A549 (cell line): ENCODE measurements at regions not wholly inside any gene's neighbourhood (a gene's known extent, or its start where the extent isn't known, plus 50 kb on each side); places are given as distances from the start of the nearest gene placed in this dataset.

ENCODE experiments used
- ATAC-seq, 2 experiments: fragments of 200-7000 bp in 1 of 2; fragments of >200 bp in 1 of 2; cut with Nextera tagmentation in 1 of 2; cut with Tn5 transposase in 1 of 2; 3 replicates each; pipeline versions ENCODE4 v1.8.0 to v1.9.1; 2018 to 2020; ENCODE audit warnings: mild to moderate bottlenecking in 1 of 2, moderate library complexity in 1 of 2
- CTCF ChIA-PET: fragments of 300-600 bp; sonication (Branson Sonifier 250); formaldehyde crosslinking; extraction: SDS; loops from one replicate; lab custom pipeline; 2021; ENCODE audit warnings: antibody characterized with exemption, inconsistent platforms; lab: Yijun Ruan, JAX
- POLR2A ChIA-PET: fragments of 350-600 bp; formaldehyde crosslinking; extraction: SDS; loops from one replicate; lab custom pipeline; 2021; ENCODE audit warnings: antibody characterized with exemption, inconsistent platforms; lab: Yijun Ruan, JAX
- DNase-seq, 2 experiments: peaks; one replicate each; pipeline versions ENCODE4 v3.0.0 to v3.0.0-alpha.2; 2011 to 2016; ENCODE audit warnings: low read depth in 1 of 2, low spot score in 1 of 2
- FAIRE-seq: peaks from 2 replicates; lab custom pipeline; 2011; peaks lifted over from hg19 to GRCh38; lab: Jason Lieb, UNC
- H3K27ac ChIP-seq, 2 experiments: fragments of >200 bp; sonication (Bioruptor Twin); formaldehyde crosslinking; 3 replicates each; pipeline ENCODE4 v1.5.1; 2016 to 2017
- H3K4me1 ChIP-seq: fragments of >200 bp; sonication (Bioruptor Twin); formaldehyde crosslinking; 3 replicates; pipeline ENCODE4 v1.6.1; 2016
- H3K4me2 ChIP-seq: fragments of >200 bp; sonication (Bioruptor Twin); formaldehyde crosslinking; 3 replicates; pipeline ENCODE4 v1.6.1; 2016
- H3K4me3 ChIP-seq: fragments of >200 bp; sonication (Bioruptor Twin); formaldehyde crosslinking; 3 replicates; pipeline ENCODE4 v1.5.1; 2016
- H3K9me3 ChIP-seq: fragments of >200 bp; sonication (Bioruptor Twin); formaldehyde crosslinking; 3 replicates; pipeline ENCODE4 v1.6.1; 2016
- BCL3 ChIP-seq: fragments of >200 bp; sonication (Bioruptor Twin); formaldehyde crosslinking; IDR thresholded peaks from 3 replicates; pipeline ENCODE4 v1.6.1; 2016
- CBX2 ChIP-seq: fragments of 200-600 bp; sonication (generic); IDR thresholded peaks from 2 replicates; pipeline ENCODE4 v1.6.1; 2016; ENCODE audit warnings: low read depth, mild to moderate bottlenecking, borderline replicate concordance
- CHD4 ChIP-seq: fragments of 200-600 bp; sonication (generic); IDR thresholded peaks from 2 replicates; pipeline ENCODE4 v1.6.1; 2016; ENCODE audit warnings: antibody characterized with exemption, mild to moderate bottlenecking, borderline replicate concordance
- FOSB ChIP-seq: fragments of 250-450 bp; sonication (Bioruptor Pico); IDR thresholded peaks from 2 replicates; pipeline ENCODE4 v1.5.0; 2020; ENCODE audit warnings: mild to moderate bottlenecking, moderate library complexity
- FOSL2 ChIP-seq, 2 experiments: fragments of 450-650 bp in 1 of 2; fragments of >200 bp in 1 of 2; sonication (Bioruptor Twin) in 1 of 2; formaldehyde crosslinking; IDR thresholded peaks; 2 replicates each; pipeline versions ENCODE4 v1.5.0 to v1.6.1; 2016 to 2020; ENCODE audit warnings: mild to moderate bottlenecking in 1 of 2, moderate library complexity in 1 of 2
- FOXS1 ChIP-seq: fragments of 250-450 bp; sonication (Bioruptor Pico); IDR thresholded peaks from 2 replicates; pipeline ENCODE4 v1.5.0; 2020; ENCODE audit warnings: mild to moderate bottlenecking, moderate library complexity
- HDAC2 ChIP-seq: fragments of 200-600 bp; sonication (generic); IDR thresholded peaks from 2 replicates; pipeline ENCODE4 v1.6.1; 2016
- HMGXB4 ChIP-seq: fragments of 250-450 bp; sonication (Bioruptor Pico); IDR thresholded peaks from 2 replicates; pipeline ENCODE4 v1.5.0; 2021; ENCODE audit warnings: mild to moderate bottlenecking, moderate library complexity, borderline replicate concordance
- HOXB13 ChIP-seq: fragments of 250-450 bp; sonication (Bioruptor Pico); IDR thresholded peaks from 2 replicates; pipeline ENCODE4 v1.5.0; 2020; ENCODE audit warnings: low read depth, mild to moderate bottlenecking, moderate library complexity
- JUN ChIP-seq, 2 experiments: fragments of >200 bp; sonication (Bioruptor Twin); formaldehyde crosslinking; IDR thresholded peaks; 2 replicates in 1 of 2; 3 replicates in 1 of 2; pipeline ENCODE4 v1.6.1; 2016 to 2017
- MAFK ChIP-seq: fragments of 450-650 bp; IDR thresholded peaks from 2 replicates; pipeline ENCODE4 v1.6.1; 2014; ENCODE audit not compliant: partially characterized antibody
- NFE2L2 ChIP-seq: fragments of 150-350 bp; conservative IDR thresholded peaks from 2 replicates; pipeline ENCODE4 v1.6.1; 2014; ENCODE audit warnings: low read length
- NPAS2 ChIP-seq: fragments of 250-450 bp; sonication (Bioruptor Pico); IDR thresholded peaks from 2 replicates; pipeline ENCODE4 v1.8.0; 2022; ENCODE audit warnings: mild to moderate bottlenecking, moderate library complexity, borderline replicate concordance
- POLR2A ChIP-seq: IDR thresholded peaks from 2 replicates; pipeline ENCODE4 v1.6.1; 2012; ENCODE audit warnings: mild to moderate bottlenecking, low read length
- RAD21 ChIP-seq, 2 experiments: fragments of >200 bp in 1 of 2; sonication (Bioruptor Twin) in 1 of 2; formaldehyde crosslinking in 1 of 2; IDR thresholded peaks in 1 of 2; conservative IDR thresholded peaks in 1 of 2; 2 replicates in 1 of 2; 3 replicates in 1 of 2; pipeline ENCODE4 v1.6.1; 2012 to 2018; ENCODE audit warnings: inconsistent platforms in 1 of 2
- RARB ChIP-seq: fragments of 250-450 bp; sonication (Bioruptor Pico); IDR thresholded peaks from 2 replicates; pipeline ENCODE4 v1.8.0; 2021; ENCODE audit warnings: mild to moderate bottlenecking, moderate library complexity
- REST ChIP-seq: fragments of 200-600 bp; sonication (generic); IDR thresholded peaks from 2 replicates; pipeline ENCODE4 v1.6.1; 2016; ENCODE audit warnings: antibody characterized with exemption, mild to moderate bottlenecking, moderate library complexity
- ZNF302 ChIP-seq: fragments of 250-450 bp; sonication (Bioruptor Pico); IDR thresholded peaks from 2 replicates; pipeline ENCODE4 v1.9.0; 2021; ENCODE audit warnings: inconsistent platforms, mild to moderate bottlenecking, moderate library complexity
- WGBS: methylation state at CpG from one replicate; pipeline ENCODE4 v1.1.6; 2017; ENCODE audit errors: missing lambda C conversion rate; 5-methylcytosine and 5-hydroxymethylcytosine counted together
- TF ChIP-seq, protein P1 (sequence below): fragments of 250-450 bp; sonication (Bioruptor Pico); IDR thresholded peaks from 2 replicates; pipeline ENCODE4 v1.5.0; 2020; ENCODE audit warnings: low read depth, mild to moderate bottlenecking, moderate library complexity

DNA sequence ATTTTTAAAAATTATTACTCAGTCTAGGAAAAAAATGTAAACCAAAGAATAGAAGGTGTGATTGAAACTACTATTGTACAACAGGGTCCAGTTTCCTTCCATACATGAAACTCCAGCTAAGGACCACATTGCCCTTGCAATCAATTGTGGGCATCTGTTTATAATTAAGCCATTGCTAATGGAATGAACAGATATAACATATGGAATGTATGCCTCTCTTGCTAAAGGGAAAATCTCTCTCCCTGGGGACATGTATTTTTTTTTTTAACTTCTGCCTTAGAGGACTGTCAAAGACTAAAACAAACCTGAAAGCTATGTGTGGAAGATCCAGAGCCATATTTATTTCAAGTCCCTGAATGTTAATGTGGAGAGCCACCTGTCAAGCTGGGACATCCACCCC is 336.8 kb upstream of the MANEA start:
- no peak for TF ChIP-seq NPAS2 (CRISPR knock-in tag)
- TF ChIP-seq JUN (IDR thresholded peaks at IDR 0.05): no peak
- no peak for TF ChIP-seq CBX2
- TF ChIP-seq POLR2A: no peak
- TF ChIP-seq MAFK: no peak
- TF ChIP-seq NFE2L2: no peak
- no peak for TF ChIP-seq ZNF302 (CRISPR knock-in tag)
- no peak for TF ChIP-seq CHD4
- no peak for TF ChIP-seq HDAC2
- TF ChIP-seq FOSB: no peak
- no peak for TF ChIP-seq FOSL2 (IDR thresholded peaks at IDR 0.05)
- TF ChIP-seq FOSL2 (CRISPR knock-in tag; IDR thresholded peaks at IDR 0.05): no peak
- TF ChIP-seq, all 56 proteins: peak for 0
- H3K27ac ChIP-seq: no peak overlapping the region
- ChIA-PET POLR2A (no interaction called here), CTCF (no interaction called here)
- no peaks in the 10 kb centered on the region; the same call in 2 of the 3 replicates for H3K4me1 ChIP-seq
- ATAC-seq (no peak), FAIRE-seq (no peak), DNase-seq (no peak)
- H3K4me3 ChIP-seq: no peak overlapping the region
- H3K9me3 ChIP-seq: no peaks in the 10 kb centered on the region
- no peak overlapping the region for H3K4me2 ChIP-seq

DNA sequence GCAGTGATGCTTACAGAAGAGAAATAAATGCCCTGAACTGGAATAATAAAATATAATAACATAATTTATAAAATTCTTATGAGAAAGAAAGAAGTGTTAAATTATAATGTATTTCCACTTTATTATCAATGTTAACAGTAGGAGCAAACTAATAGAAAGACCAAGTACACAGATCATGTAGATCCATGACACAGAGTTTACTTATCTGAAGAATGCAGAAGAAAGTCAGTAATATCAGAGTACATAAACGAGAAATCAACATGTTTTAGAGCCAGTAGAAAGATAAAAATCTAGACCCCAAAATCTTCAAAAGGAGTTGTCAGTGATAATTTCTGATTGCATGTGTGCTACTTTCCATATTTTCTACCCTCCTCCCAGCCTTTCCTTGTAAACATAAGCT is 334.8 kb upstream of the MANEA start:
- DNase-seq: no peak
- TF ChIP-seq REST (no peak), BCL3 (no peak), POLR2A (no peak), RARB (CRISPR knock-in tag) (no peak), FOSL2 (IDR thresholded peaks at IDR 0.05) (no peak), FOSL2 (CRISPR knock-in tag; IDR thresholded peaks at IDR 0.05) (no peak), HDAC2 (no peak), HOXB13 (CRISPR knock-in tag) (no peak), RAD21 (conservative IDR thresholded peaks at IDR 0.05 in 1 of 2, IDR thresholded peaks at IDR 0.05 in 1 of 2) (no peak), HMGXB4 (no peak), FOXS1 (CRISPR knock-in tag) (no peak), CHD4 (no peak)
- TF ChIP-seq, protein P1, sequence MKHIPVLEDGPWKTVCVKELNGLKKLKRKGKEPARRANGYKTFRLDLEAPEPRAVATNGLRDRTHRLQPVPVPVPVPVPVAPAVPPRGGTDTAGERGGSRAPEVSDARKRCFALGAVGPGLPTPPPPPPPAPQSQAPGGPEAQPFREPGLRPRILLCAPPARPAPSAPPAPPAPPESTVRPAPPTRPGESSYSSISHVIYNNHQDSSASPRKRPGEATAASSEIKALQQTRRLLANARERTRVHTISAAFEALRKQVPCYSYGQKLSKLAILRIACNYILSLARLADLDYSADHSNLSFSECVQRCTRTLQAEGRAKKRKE (CRISPR knock-in tag): no peak
- FAIRE-seq: no peak
- H3K27ac ChIP-seq: no peak overlapping the region
- ChIA-PET POLR2A (no interaction called here), CTCF (no interaction called here)
- no peak for ATAC-seq
- no peak overlapping the region for H3K4me3 ChIP-seq
- 3% methylated on average over 1 of the region's 1 CpG for WGBS
- no peak overlapping the region for H3K4me2 ChIP-seq
- H3K4me1 ChIP-seq: no peaks in the 10 kb centered on the region; the same call in 2 of the 3 replicates
- no peaks in the 10 kb centered on the region for H3K9me3 ChIP-seq
